ENCODE measurements at regions not wholly inside any gene's neighbourhood (a gene's known extent, or its start where the extent isn't known, plus 50 kb on each side); places are given as distances from the start of the nearest gene placed in this dataset.

GRCh38 chrX:137427816-137428215, 138.1 kb upstream of the ZIC3 start:
- no peak for TF ChIP-seq CTCF (IDR thresholded peaks at IDR 0.05)
- TF ChIP-seq SIN3A (IDR thresholded peaks at IDR 0.05; ENCODE audit: borderline replicate concordance, insufficient read depth, low read depth, low read length), result no peak
- TF ChIP-seq REST (IDR thresholded peaks at IDR 0.05; ENCODE audit: insufficient read depth in 1 of 2, low read depth in 2 of 2, low read length in 1 of 2), result no peak
